ENCODE measurements at regions not wholly inside any gene's neighbourhood (a gene's known extent, or its start where the extent isn't known, plus 50 kb on each side); places are given as distances from the start of the nearest gene placed in this dataset.

- no peak for DNase-seq
- Mint-ChIP-seq H3K4me1 (no peaks in the 10 kb centered on the region), H3K27ac (no peak overlapping the region), H3K9me3 (peaks cover 10% of the 10 kb centered on the region), H3K36me3 (ENCODE audit: low read depth) (no peaks in the 10 kb centered on the region), H3K27me3 (no peaks in the 10 kb centered on the region), H3K4me3 (no peak overlapping the region)
- POLR2A ChIA-PET = no interaction called here
- CTCF ChIA-PET = no interaction called here
Measured at GRCh38 chr5:23071682-23072081, 218.5 kb upstream of the CDH12 start.

- Mint-ChIP-seq H3K27me3 (no peaks in the 10 kb centered on the region), H3K9me3 (peaks cover 8% of the 10 kb centered on the region), H3K36me3 (ENCODE audit: low read depth) (no peaks in the 10 kb centered on the region), H3K4me1 (no peaks in the 10 kb centered on the region), H3K4me3 (no peak overlapping the region), H3K27ac (no peak overlapping the region)
- POLR2A ChIA-PET = no interaction called here
- DNase-seq = no peak
- CTCF ChIA-PET = no interaction called here
Measured at GRCh38 chr5:23064710-23065109, 211.6 kb upstream of the CDH12 start.

GRCh38 chr5:23053846-23054245, 200.7 kb upstream of the CDH12 start:
- H3K27me3 Mint-ChIP-seq = no peaks in the 10 kb centered on the region
- ChIA-PET CTCF (no interaction called here), POLR2A (no interaction called here)
- H3K9me3 Mint-ChIP-seq = peaks cover 6% of the 10 kb centered on the region
- no peak for DNase-seq
- no peak overlapping the region for H3K4me3 Mint-ChIP-seq
- H3K27ac Mint-ChIP-seq = no peak overlapping the region
- H3K4me1 Mint-ChIP-seq = no peaks in the 10 kb centered on the region
- H3K36me3 Mint-ChIP-seq (ENCODE audit: low read depth) = no peaks in the 10 kb centered on the region

DNA sequence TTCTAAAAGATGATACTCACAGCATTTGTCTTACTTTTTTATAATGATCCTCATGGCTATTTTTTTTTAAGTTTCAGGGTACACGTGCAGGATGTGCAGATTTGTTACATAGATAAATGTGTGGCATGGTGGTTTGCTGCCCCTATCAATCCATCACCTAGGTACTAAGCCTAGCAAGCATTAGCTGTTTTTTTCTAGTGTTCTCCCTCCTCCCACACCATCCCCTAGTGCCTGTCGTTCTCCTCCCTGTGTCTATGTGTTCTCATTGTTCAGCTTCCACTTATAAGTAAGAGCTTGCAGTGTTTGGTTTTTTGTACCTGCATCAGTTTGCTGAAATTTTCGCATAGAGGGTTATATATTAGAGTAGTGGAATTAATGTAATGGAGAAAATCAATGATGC, 189.1 kb upstream of the CDH12 start:
- Mint-ChIP-seq H3K27ac (no peak overlapping the region), H3K4me3 (no peak overlapping the region), H3K27me3 (no peaks in the 10 kb centered on the region), H3K36me3 (ENCODE audit: low read depth) (no peaks in the 10 kb centered on the region), H3K9me3 (peaks cover 7% of the 10 kb centered on the region), H3K4me1 (no peaks in the 10 kb centered on the region)
- no peak for DNase-seq
- ChIA-PET POLR2A (no interaction called here), CTCF (no interaction called here)

GRCh38 chr5:23035555-23036090, 182.5 kb upstream of the CDH12 start:
- ChIA-PET CTCF (no interaction called here), POLR2A (no interaction called here)
- Mint-ChIP-seq H3K9me3 (peaks cover 5% of the 10 kb centered on the region), H3K36me3 (ENCODE audit: low read depth) (no peaks in the 10 kb centered on the region), H3K4me1 (no peaks in the 10 kb centered on the region), H3K27me3 (no peaks in the 10 kb centered on the region), H3K27ac (no peak overlapping the region), H3K4me3 (no peak overlapping the region)
- DNase-seq = no peak

DNA sequence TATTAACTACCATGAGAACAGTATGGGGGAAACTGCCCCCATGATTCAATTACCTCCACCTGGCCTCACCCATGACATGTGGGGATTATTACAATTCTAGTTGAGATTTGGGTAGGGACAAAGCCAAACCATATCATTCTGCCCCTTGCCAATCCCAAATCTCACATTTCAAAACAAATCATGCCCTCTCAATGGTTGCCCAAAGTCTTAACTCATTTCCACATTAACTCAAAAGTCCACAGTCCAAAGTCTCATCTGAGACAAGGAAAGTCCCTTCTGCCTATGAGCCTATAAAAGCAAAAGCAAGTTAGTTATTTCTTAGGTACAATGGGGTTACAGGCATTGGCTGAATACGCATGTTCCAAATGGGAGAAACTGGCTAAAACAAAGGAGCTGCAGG, 180.7 kb upstream of the CDH12 start:
- Mint-ChIP-seq H3K36me3 (ENCODE audit: low read depth) (no peaks in the 10 kb centered on the region), H3K9me3 (peaks cover 3% of the 10 kb centered on the region), H3K4me3 (no peak overlapping the region), H3K4me1 (no peaks in the 10 kb centered on the region), H3K27ac (no peak overlapping the region), H3K27me3 (no peaks in the 10 kb centered on the region)
- CTCF ChIA-PET = no interaction called here
- POLR2A ChIA-PET = no interaction called here
- no peak for DNase-seq

DNA sequence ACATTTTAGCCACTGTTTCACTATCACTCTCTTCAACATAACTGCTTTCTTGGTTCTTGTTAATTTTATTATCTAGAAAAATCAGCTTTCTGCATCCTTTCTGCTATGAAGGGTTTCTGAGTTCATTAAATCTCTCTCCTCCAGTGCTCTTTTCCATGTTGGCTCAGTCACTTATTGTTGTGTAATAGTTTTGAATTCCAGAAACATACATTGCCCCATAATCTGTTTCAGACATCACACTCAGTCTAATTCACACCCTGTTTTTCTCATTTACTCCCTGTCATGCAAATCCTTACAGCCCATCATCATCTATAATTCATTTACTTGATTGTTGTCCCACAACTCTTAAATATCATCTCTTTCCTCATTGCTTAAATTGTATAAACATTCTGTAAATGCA, 176.1 kb upstream of the CDH12 start:
- Mint-ChIP-seq H3K27me3 (no peaks in the 10 kb centered on the region), H3K4me3 (no peak overlapping the region), H3K9me3 (peaks cover 8% of the 10 kb centered on the region), H3K36me3 (ENCODE audit: low read depth) (no peaks in the 10 kb centered on the region), H3K27ac (no peak overlapping the region), H3K4me1 (no peaks in the 10 kb centered on the region)
- POLR2A ChIA-PET = interaction anchor here (0.5 kb wide), 1 partner anchor 1134 kb away, joined by 3 read pairs; no protein-coding TSS in a partner anchor
- CTCF ChIA-PET = no interaction called here
- no peak for DNase-seq

- Mint-ChIP-seq H3K4me3 (no peak overlapping the region), H3K36me3 (ENCODE audit: low read depth) (no peaks in the 10 kb centered on the region)
Measured at GRCh38 chr5:23028445-23029021, 175.4 kb upstream of the CDH12 start.

DNA sequence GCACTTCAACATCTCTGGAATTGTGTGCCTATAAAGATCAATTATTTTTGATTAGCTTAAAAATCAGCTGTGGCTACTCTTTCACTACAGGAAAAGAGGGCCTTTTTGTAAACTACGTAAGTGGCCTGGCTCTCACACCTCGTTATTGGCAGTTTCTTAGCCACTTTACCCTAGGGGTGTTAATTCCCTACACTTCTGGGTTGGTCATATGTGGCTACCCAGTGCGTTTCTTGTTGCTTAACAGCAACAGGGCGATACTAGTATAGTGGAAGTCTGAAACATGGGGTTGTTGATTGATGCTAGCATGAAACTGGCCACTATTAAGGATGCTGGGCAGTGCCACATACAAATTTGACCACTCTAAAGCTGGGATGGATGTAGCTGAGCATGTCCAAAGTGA, 174.7 kb upstream of the CDH12 start:
- Mint-ChIP-seq H3K36me3 (ENCODE audit: low read depth) (no peaks in the 10 kb centered on the region), H3K4me1 (no peaks in the 10 kb centered on the region), H3K4me3 (no peak overlapping the region), H3K27me3 (no peaks in the 10 kb centered on the region), H3K9me3 (peaks cover 13% of the 10 kb centered on the region), H3K27ac (no peak overlapping the region)
- DNase-seq = no peak
- POLR2A ChIA-PET = no interaction called here
- CTCF ChIA-PET = no interaction called here

More at GRCh38 chr5:23028445-23029021, 175.4 kb upstream of the CDH12 start:
- POLR2A ChIA-PET = interaction anchor here (0.5 kb wide), 1 partner anchor 1135 kb away, joined by 3 read pairs; no protein-coding TSS in a partner anchor
- Mint-ChIP-seq H3K27ac (no peak overlapping the region), H3K27me3 (no peaks in the 10 kb centered on the region), H3K9me3 (peaks cover 9% of the 10 kb centered on the region), H3K4me1 (no peaks in the 10 kb centered on the region)
- CTCF ChIA-PET = no interaction called here
- DNase-seq = no peak

- ChIA-PET CTCF (no interaction called here), POLR2A (no interaction called here)
- H3K27me3 Mint-ChIP-seq = no peaks in the 10 kb centered on the region
- no peak overlapping the region for H3K27ac Mint-ChIP-seq
- no peaks in the 10 kb centered on the region for H3K4me1 Mint-ChIP-seq
- no peak overlapping the region for H3K4me3 Mint-ChIP-seq
- no peak for DNase-seq
- no peaks in the 10 kb centered on the region for H3K36me3 Mint-ChIP-seq (ENCODE audit: low read depth)
- peaks cover 13% of the 10 kb centered on the region for H3K9me3 Mint-ChIP-seq
Measured at GRCh38 chr5:23027331-23027730, 174.2 kb upstream of the CDH12 start.

DNA sequence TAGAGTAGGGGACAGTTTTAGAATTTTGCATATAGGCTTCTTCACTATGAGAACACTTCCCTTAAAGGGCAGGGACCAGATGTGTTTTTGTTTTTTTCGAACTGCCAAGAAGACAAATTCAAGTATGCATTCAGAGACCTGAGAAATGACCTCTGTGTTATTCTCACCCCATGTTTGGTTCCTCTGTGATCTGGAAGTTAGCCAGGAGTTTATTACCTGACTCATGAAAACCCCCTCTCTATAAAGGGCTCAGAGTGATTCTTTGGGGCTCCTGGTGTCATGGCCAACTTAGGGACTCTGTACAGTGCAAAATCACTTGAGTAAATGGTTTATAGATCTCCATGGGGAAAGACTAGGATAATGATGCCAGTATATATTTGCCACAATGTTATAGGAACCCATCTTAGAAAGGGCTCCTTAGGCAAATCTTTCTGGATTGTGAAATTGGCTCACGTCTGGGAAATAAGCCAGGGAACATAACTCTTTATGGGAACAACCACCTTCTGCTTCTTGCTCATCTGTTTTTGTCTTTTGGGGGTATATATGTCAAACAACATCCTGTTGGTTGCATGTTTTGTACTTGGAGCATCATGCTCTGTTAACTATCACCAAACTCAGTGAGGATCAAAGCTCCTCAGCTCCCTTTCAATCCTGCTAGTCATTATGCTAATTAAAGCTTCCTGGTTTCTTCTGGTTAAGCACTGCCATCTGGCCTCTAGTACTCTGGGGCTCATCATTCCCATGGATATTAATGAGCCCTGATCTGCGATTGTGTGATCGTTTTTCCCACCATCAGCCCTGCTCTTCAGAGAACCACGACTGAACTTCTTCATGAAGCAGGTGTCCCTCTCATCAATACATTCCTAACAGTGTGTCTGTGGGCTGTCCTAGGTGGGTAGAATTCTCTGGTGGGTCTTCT, 173.4 kb upstream of the CDH12 start:
- H3K9me3 Mint-ChIP-seq = peaks cover 16% of the 10 kb centered on the region
- CTCF ChIA-PET = no interaction called here
- no peak overlapping the region for H3K4me3 Mint-ChIP-seq
- no peak overlapping the region for H3K27ac Mint-ChIP-seq
- no peaks in the 10 kb centered on the region for H3K4me1 Mint-ChIP-seq
- POLR2A ChIA-PET = no interaction called here
- H3K36me3 Mint-ChIP-seq (ENCODE audit: low read depth) = no peaks in the 10 kb centered on the region
- no peak for DNase-seq
- H3K27me3 Mint-ChIP-seq = no peaks in the 10 kb centered on the region

GRCh38 chr5:23025629-23026233, 172.6 kb upstream of the CDH12 start:
- no peaks in the 10 kb centered on the region for H3K36me3 Mint-ChIP-seq (ENCODE audit: low read depth)
- H3K4me1 Mint-ChIP-seq = no peaks in the 10 kb centered on the region

DNA sequence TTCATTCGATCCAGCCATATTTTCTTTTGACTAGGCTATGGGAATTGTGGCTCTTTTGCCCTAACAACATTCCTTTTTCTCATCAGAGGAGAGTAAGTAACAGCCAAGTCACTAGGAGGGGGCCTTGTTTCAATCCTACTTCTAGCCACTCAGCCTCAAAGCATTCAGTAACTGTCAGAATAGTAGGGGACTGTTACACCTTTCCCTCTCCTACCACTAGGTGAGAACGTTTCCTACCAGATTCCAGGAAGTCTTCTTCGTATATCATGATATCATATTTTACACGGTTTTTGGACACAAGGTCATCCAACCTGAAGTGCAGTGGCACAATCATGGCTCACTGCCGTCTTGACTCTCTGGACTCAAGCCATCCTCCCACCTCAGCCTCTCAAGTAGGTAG, 171.3 kb upstream of the CDH12 start:
- CTCF ChIA-PET = no interaction called here
- Mint-ChIP-seq H3K4me1 (no peaks in the 10 kb centered on the region), H3K9me3 (peaks cover 18% of the 10 kb centered on the region), H3K27ac (no peak overlapping the region), H3K36me3 (ENCODE audit: low read depth) (no peaks in the 10 kb centered on the region), H3K4me3 (no peak overlapping the region), H3K27me3 (no peaks in the 10 kb centered on the region)
- DNase-seq = no peak
- POLR2A ChIA-PET = no interaction called here

More at GRCh38 chr5:23025629-23026233, 172.6 kb upstream of the CDH12 start:
- Mint-ChIP-seq H3K4me3 (no peak overlapping the region), H3K27ac (no peak overlapping the region), H3K27me3 (no peaks in the 10 kb centered on the region), H3K9me3 (peaks cover 16% of the 10 kb centered on the region)
- POLR2A ChIA-PET = no interaction called here
- no peak for DNase-seq
- CTCF ChIA-PET = no interaction called here
